GM23338 (cell line): ENCODE measurements at regions not wholly inside any gene's neighbourhood (a gene's known extent, or its start where the extent isn't known, plus 50 kb on each side); places are given as distances from the start of the nearest gene placed in this dataset.

Experiments
- ATAC-seq: fragments of 200-7000 bp; cut with Tn5 transposase; 3 replicates; pipeline ENCODE4 v1.9.1; 2020
- DNase-seq: peaks from one replicate; pipeline ENCODE4 v3.0.0-alpha.2; 2015; ENCODE audit warnings: low spot score
- H2AFZ ChIP-seq: fragments of 200-600 bp; sonication (generic); 2 replicates; pipeline ENCODE4 v1.8.0; 2016; ENCODE audit warnings: antibody characterized with exemption, mild to moderate bottlenecking, moderate library complexity
- H3F3A ChIP-seq: fragments of 200-600 bp; sonication (generic); replicated peaks from 2 replicates; pipeline ENCODE4 v1.8.0; 2017; ENCODE audit warnings: antibody characterized with exemption, mixed run types, low read depth
- H3K27ac ChIP-seq: fragments of 200-600 bp; sonication (generic); 2 replicates; pipeline ENCODE4 v1.6.1; 2016; ENCODE audit warnings: low read depth
- H3K27me3 ChIP-seq: fragments of 200-600 bp; sonication (generic); 2 replicates; pipeline ENCODE4 v1.8.0; 2016; ENCODE audit warnings: mild to moderate bottlenecking, mixed run types, moderate library complexity; ENCODE audit not compliant: insufficient read depth
- H3K36me3 ChIP-seq: fragments of 200-600 bp; sonication (generic); 2 replicates; pipeline ENCODE4 v1.8.0; 2016; ENCODE audit warnings: mild to moderate bottlenecking; ENCODE audit not compliant: insufficient read depth
- H3K4me1 ChIP-seq: fragments of 200-600 bp; sonication (generic); 2 replicates; pipeline ENCODE4 v1.8.0; 2016; ENCODE audit warnings: mild to moderate bottlenecking, moderate library complexity; ENCODE audit not compliant: insufficient read depth
- H3K4me2 ChIP-seq: fragments of 200-600 bp; sonication (generic); 2 replicates; pipeline ENCODE4 v1.7.1; 2017; ENCODE audit warnings: mixed run types
- H3K4me3 ChIP-seq: fragments of 200-600 bp; sonication (generic); 2 replicates; pipeline ENCODE4 v1.6.1; 2016; ENCODE audit warnings: mixed run types
- H3K79me2 ChIP-seq: fragments of 200-600 bp; sonication (generic); replicated peaks from 2 replicates; pipeline ENCODE4 v1.8.0; 2017; ENCODE audit warnings: mild to moderate bottlenecking; ENCODE audit not compliant: insufficient read depth
- H3K9me2 ChIP-seq: fragments of 200-600 bp; sonication (generic); 2 replicates; pipeline ENCODE4 v1.8.0; 2017; ENCODE audit not compliant: insufficient read depth
- H4K20me1 ChIP-seq: fragments of 200-600 bp; sonication (generic); replicated peaks from 2 replicates; pipeline ENCODE4 v1.8.0; 2017; ENCODE audit warnings: mild to moderate bottlenecking; ENCODE audit not compliant: insufficient read depth
- H3K27ac Mint-ChIP-seq: 2 replicates; pipeline ENCODE4 v1.8.0; 2020; ENCODE audit warnings: inconsistent platforms, mild to moderate bottlenecking, moderate library complexity, mixed read lengths
- H3K27me3 Mint-ChIP-seq: 3 replicates; pipeline ENCODE4 v1.8.0; 2022; ENCODE audit warnings: low read depth, mild to moderate bottlenecking, moderate library complexity, mixed read lengths, inconsistent platforms; ENCODE audit not compliant: insufficient read depth, poor library complexity
- H3K36me3 Mint-ChIP-seq: 3 replicates; pipeline ENCODE4 v1.8.0; 2021; ENCODE audit warnings: low read depth, mild to moderate bottlenecking, inconsistent platforms, moderate library complexity, mixed read lengths
- H3K4me1 Mint-ChIP-seq: 3 replicates; pipeline ENCODE4 v1.8.0; 2020; ENCODE audit warnings: mild to moderate bottlenecking, inconsistent platforms, mixed read lengths
- H3K4me3 Mint-ChIP-seq: 3 replicates; pipeline ENCODE4 v1.8.0; 2021; ENCODE audit warnings: moderate library complexity, mild to moderate bottlenecking, inconsistent platforms, mixed read lengths
- H3K9me3 Mint-ChIP-seq: 3 replicates; pipeline ENCODE4 v1.8.0; 2020; ENCODE audit warnings: moderate library complexity, mild to moderate bottlenecking, inconsistent platforms, mixed read lengths
- CREB1 ChIP-seq: fragments of 250-450 bp; sonication (Bioruptor Pico); IDR thresholded peaks from 2 replicates; pipeline ENCODE4 v1.5.0; 2020; ENCODE audit warnings: low read depth, mild to moderate bottlenecking, moderate library complexity
- CTCF ChIP-seq, 2 experiments: fragments of 200-600 bp in 1 of 2; sonication (generic) in 1 of 2; conservative IDR thresholded peaks; 2 replicates each; pipeline versions ENCODE4 v1.5.1 to v1.6.1; 2016 to 2017; ENCODE audit warnings: antibody characterized with exemption in 2 of 2, low read depth in 2 of 2, mild to moderate bottlenecking in 2 of 2, moderate library complexity in 1 of 2
- ETS1 ChIP-seq: IDR thresholded peaks from 2 replicates; pipeline ENCODE4 v1.6.1; 2016; ENCODE audit warnings: antibody characterized with exemption
- EZH2 ChIP-seq: fragments of 200-600 bp; sonication (generic); IDR thresholded peaks from one replicate; pipeline ENCODE4 v1.8.0; 2017; ENCODE audit warnings: antibody characterized with exemption, mild to moderate bottlenecking, low read depth; ENCODE audit not compliant: unreplicated experiment
- EZH2phosphoT487 ChIP-seq: fragments of 200-600 bp; sonication (generic); IDR thresholded peaks from one replicate; pipeline ENCODE4 v1.8.1; 2018; ENCODE audit warnings: antibody characterized with exemption; ENCODE audit not compliant: unreplicated experiment
- JUNB ChIP-seq: IDR thresholded peaks from one replicate; pipeline ENCODE4 v1.6.1; 2016; ENCODE audit warnings: antibody characterized with exemption; ENCODE audit not compliant: unreplicated experiment
- NANOG ChIP-seq: IDR thresholded peaks from 2 replicates; pipeline ENCODE4 v1.6.1; 2016; ENCODE audit warnings: antibody characterized with exemption, borderline replicate concordance
- POLR2AphosphoS5 ChIP-seq: IDR thresholded peaks from 2 replicates; pipeline ENCODE4 v1.6.1; 2016; ENCODE audit warnings: antibody characterized with exemption, low read depth
- REST ChIP-seq: IDR thresholded peaks from one replicate; pipeline ENCODE4 v1.6.1; 2018; ENCODE audit warnings: antibody characterized with exemption; ENCODE audit not compliant: unreplicated experiment
- STAT1 ChIP-seq: IDR thresholded peaks from one replicate; pipeline ENCODE4 v1.6.1; 2016; ENCODE audit warnings: antibody characterized with exemption; ENCODE audit not compliant: unreplicated experiment
- ZNF114 ChIP-seq: fragments of 250-450 bp; sonication (Bioruptor Pico); IDR thresholded peaks from 2 replicates; pipeline ENCODE4 v1.5.0; 2020; ENCODE audit warnings: mild to moderate bottlenecking, moderate library complexity
- ZNF331 ChIP-seq: fragments of 250-450 bp; sonication (Bioruptor Pico); IDR thresholded peaks from 2 replicates; pipeline ENCODE4 v1.5.0; 2020; ENCODE audit warnings: low read depth, mild to moderate bottlenecking, moderate library complexity
- ZNF462 ChIP-seq: fragments of 250-450 bp; sonication (Bioruptor Pico); IDR thresholded peaks from 2 replicates; pipeline ENCODE4 v1.5.0; 2020; ENCODE audit warnings: mild to moderate bottlenecking, moderate library complexity

- Histone ChIP-seq H3F3A (no peaks in the 10 kb centered on the region), H2AFZ (no peak overlapping the region), H3K4me1 (0 out of 2 replicates have a peak, but pooled peaks cover 7% of the 10 kb centered on the region), H3K9me2 (0 out of 2 replicates have a peak, but pooled peaks cover 4% of the 10 kb centered on the region), H3K4me3 (no peak overlapping the region), H3K4me2 (no peak overlapping the region), H4K20me1 (no peaks in the 10 kb centered on the region), H3K27me3 (no peaks in the 10 kb centered on the region), H3K27ac (no peak overlapping the region), H3K79me2 (no peaks in the 10 kb centered on the region), H3K36me3 (no peaks in the 10 kb centered on the region)
- no peaks in the 10 kb centered on the region for H3K36me3 Mint-ChIP-seq
- H3K27me3 Mint-ChIP-seq = peaks cover 4% of the 10 kb centered on the region
- no peak for TF ChIP-seq POLR2AphosphoS5
- no peak for TF ChIP-seq NANOG
- TF ChIP-seq EZH2phosphoT487 = no peak
- TF ChIP-seq STAT1 = no peak
- no peak for TF ChIP-seq ETS1
- no peak for TF ChIP-seq ZNF114 (CRISPR knock-in tag)
- no peak for TF ChIP-seq ZNF462 (CRISPR knock-in tag)
- no peak for TF ChIP-seq ZNF331
- no peak for TF ChIP-seq JUNB
- TF ChIP-seq CREB1 (CRISPR knock-in tag) = no peak
- no peak for TF ChIP-seq REST
- no peak for TF ChIP-seq CTCF (conservative IDR thresholded peaks at IDR 0.05; ENCODE audit: low read depth in 2 of 2)
- no peak for TF ChIP-seq EZH2
- ATAC-seq (no peak), DNase-seq (no peak)
- no peak overlapping the region for H3K4me3 Mint-ChIP-seq
- peaks cover 11% of the 10 kb centered on the region for H3K4me1 Mint-ChIP-seq
- no peak overlapping the region for H3K27ac Mint-ChIP-seq
- peaks cover 5% of the 10 kb centered on the region; the same call in 1 of the 3 replicates for H3K9me3 Mint-ChIP-seq
Observed at GRCh38 chr15:61659566-61660190, 400.6 kb downstream of the VPS13C start.
